Mesodermal cell (in vitro differentiated cells): ENCODE measurements at regions not wholly inside any gene's neighbourhood (a gene's known extent, or its start where the extent isn't known, plus 50 kb on each side); places are given as distances from the start of the nearest gene placed in this dataset.

Experiments used
- H3K27ac ChIP-seq: 2 replicates; pipeline ENCODE4 v1.7.0; 2013; ENCODE audit warnings: mild to moderate bottlenecking, low read depth, low read length, moderate library complexity; ENCODE audit not compliant: severe bottlenecking
- H3K36me3 ChIP-seq: 2 replicates; pipeline ENCODE4 v1.7.1; 2013; ENCODE audit warnings: mild to moderate bottlenecking, low read length, moderate library complexity; ENCODE audit not compliant: control insufficient read depth, insufficient read depth
- H3K4me1 ChIP-seq: one replicate; pipeline ENCODE4 v1.7.1; 2013; ENCODE audit warnings: mild to moderate bottlenecking, low read length; ENCODE audit not compliant: insufficient read depth, control insufficient read depth, poor library complexity, severe bottlenecking
- H3K4me3 ChIP-seq: 2 replicates; pipeline ENCODE4 v1.7.0; 2013; ENCODE audit warnings: low read length, control low read depth, mild to moderate bottlenecking; ENCODE audit not compliant: insufficient read depth, poor library complexity, severe bottlenecking; ENCODE audit errors: extremely low read depth
- H3K9me3 ChIP-seq: 2 replicates; pipeline ENCODE4 v1.7.1; 2013; ENCODE audit warnings: mild to moderate bottlenecking, low read length, moderate library complexity; ENCODE audit not compliant: control insufficient read depth
- WGBS, 2 experiments: methylation state at CpG; one replicate each; pipeline ENCODE4 v1.1.5; 2013; ENCODE audit warnings: missing lambda C conversion rate in 2 of 2; ENCODE audit not compliant: insufficient coverage in 2 of 2; 5-methylcytosine and 5-hydroxymethylcytosine counted together

DNA sequence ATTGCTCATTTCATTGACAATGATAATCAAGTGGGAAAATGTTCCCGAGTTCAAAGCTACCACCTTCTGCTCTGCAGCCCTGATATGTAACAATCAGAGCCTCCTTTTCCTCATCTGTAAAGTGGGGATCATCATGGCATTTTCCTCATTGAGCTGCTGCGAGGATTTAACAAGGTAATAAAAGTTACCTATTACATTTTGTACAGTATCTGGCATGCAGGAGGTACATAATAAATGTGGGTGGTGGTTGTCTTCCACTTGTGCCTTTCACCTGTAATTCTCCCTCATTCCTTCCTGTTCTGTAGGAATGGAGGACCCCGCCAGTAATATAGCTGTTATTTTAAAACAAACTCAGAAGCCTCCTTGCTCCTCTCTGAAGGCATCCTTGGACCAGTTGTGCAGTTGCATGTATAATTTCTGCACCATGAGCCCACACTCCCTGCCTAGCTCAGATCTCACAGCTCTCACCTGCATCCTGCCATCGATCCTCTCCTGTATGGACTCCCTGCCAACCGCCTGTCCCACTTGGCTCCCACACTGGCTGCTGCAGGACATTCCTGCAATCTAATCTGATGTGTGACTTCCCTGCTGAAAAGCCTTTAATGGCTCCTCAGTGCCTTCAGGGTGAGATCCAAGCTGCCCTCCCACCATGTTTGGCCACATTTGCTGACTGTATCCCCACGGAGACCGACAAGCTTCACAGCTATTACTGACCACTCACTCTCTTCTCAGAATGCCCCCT lies 350.4 kb downstream of the EN1 start:
- H3K4me1 ChIP-seq = no peaks in the 10 kb centered on the region
- H3K9me3 ChIP-seq = no peaks in the 10 kb centered on the region
- H3K36me3 ChIP-seq = no peaks in the 10 kb centered on the region
- WGBS, 2 experiments = 88% methylated on average over 5 of the region's 7 CpGs
- H3K27ac ChIP-seq = no peak overlapping the region
- no peak overlapping the region for H3K4me3 ChIP-seq

DNA sequence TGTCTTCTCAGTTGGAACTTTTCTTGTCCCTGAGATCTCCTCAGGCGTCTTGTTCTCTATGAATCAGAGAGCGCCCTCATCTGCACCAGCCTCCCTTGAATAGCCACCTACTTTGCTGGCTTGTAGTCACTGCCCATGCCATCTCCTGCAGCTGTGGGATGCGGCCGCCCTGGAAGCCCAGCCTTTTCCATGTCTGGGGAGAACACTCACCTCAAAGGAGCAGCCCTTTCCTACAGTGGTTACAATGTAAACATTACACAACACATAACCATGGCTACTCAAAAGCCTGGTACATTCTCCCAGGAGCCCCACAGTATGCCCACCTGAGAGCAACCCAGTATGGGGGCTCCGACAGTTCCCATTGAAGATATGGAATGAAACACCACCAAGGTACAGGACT lies 351.0 kb downstream of the EN1 start:
- no peak overlapping the region for H3K4me3 ChIP-seq
- no peaks in the 10 kb centered on the region for H3K36me3 ChIP-seq
- 86 to 100% methylated on average over 2 to 5 of the region's 5 CpGs for WGBS, 2 experiments
- no peak overlapping the region for H3K27ac ChIP-seq
- no peaks in the 10 kb centered on the region for H3K4me1 ChIP-seq
- H3K9me3 ChIP-seq = no peaks in the 10 kb centered on the region

DNA sequence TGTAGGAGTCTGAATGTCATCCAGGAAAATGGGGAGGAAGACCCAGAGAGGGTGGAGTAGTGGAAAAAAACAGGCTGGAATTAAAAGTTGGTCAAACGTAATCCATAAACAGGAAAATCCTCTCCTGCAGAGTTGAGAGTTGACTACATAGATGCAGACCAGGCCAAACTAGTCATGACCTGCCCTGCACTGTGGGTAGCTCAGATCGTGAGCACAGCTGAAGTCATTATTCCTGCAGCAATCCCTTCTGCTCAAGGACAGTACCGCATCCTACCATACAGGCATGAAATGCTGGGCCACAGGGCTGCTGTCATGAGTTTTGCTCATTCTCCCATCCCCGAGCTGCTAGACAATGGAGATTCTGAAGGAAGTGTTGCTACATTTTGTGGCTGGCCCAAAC lies 352.2 kb downstream of the EN1 start:
- Histone ChIP-seq H3K27ac (no peak overlapping the region), H3K9me3 (no peaks in the 10 kb centered on the region), H3K4me1 (no peaks in the 10 kb centered on the region), H3K4me3 (no peak overlapping the region), H3K36me3 (no peaks in the 10 kb centered on the region)
- WGBS, 2 experiments = 89 to 90% methylated on average over 2 to 4 of the region's 4 CpGs

DNA sequence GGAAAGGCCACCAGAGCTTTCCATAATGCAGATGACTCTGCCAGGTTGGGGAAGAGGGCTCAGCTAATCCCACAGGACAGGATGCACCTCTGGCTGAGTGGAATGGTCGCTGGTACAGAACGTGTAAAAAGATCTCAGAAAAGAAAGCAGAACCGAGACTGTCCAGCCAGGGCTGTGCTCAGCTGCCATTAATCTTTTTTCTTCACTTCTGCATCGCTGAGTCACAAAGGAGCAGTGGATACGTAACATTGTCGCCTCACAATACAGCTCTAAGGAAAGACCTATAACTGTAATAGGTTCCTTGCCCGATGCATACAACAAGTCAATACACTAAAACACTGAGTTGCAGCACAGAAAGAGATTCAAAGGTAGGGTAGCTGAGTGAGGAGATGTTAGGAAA lies 354.2 kb downstream of the EN1 start:
- Histone ChIP-seq H3K9me3 (no peaks in the 10 kb centered on the region), H3K36me3 (no peaks in the 10 kb centered on the region), H3K4me1 (no peaks in the 10 kb centered on the region), H3K4me3 (no peak overlapping the region), H3K27ac (no peak overlapping the region)
- 75 to 82% methylated on average over 4 to 6 of the region's 7 CpGs for WGBS, 2 experiments

DNA sequence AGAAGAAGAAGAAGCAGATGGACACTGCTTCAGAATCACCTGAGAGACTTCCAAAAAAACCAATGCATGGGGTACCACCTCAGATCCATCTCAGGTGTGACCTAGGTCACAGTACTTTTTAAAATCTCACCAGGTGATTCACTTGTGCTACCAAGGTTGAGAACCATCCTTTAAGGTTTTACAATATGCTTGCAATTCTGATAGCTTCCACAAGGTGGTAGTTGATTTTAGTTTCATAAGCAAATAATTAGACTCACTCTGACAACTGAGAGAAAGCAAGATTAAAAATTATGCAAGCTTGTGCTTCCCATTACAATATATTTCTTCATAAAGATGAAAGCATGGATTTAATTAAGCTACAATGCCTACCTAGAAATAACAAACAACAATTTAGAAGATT lies 355.1 kb downstream of the EN1 start:
- Histone ChIP-seq H3K9me3 (no peaks in the 10 kb centered on the region), H3K4me1 (no peaks in the 10 kb centered on the region), H3K36me3 (no peaks in the 10 kb centered on the region), H3K4me3 (no peak overlapping the region), H3K27ac (no peak overlapping the region)

DNA sequence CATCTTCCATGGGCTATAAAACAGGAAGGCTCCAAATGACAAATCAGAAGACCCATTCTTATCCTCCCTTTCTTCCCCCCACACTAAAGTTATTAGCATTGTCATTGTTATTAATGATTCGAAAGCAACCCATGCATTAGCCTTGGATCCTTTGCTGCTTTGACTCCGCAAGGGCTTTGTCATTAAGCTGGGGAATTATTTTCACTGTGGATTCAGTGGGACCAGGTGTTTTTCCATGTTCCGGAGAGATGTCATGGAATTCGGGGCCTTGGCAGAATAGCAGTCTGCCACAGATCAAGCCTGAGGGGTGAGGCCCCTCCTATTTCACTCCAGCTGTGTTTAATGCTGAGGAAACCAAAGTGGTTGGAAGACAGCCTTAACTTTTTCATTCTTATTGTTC lies 357.1 kb downstream of the EN1 start:
- Histone ChIP-seq H3K36me3 (no peaks in the 10 kb centered on the region), H3K27ac (no peak overlapping the region), H3K4me3 (no peak overlapping the region), H3K4me1 (no peaks in the 10 kb centered on the region), H3K9me3 (no peaks in the 10 kb centered on the region)
- WGBS, 2 experiments = 48% methylated on average over 4 of the region's 4 CpGs; no CpG with 5 or more reads in 1 of the 2 experiments

DNA sequence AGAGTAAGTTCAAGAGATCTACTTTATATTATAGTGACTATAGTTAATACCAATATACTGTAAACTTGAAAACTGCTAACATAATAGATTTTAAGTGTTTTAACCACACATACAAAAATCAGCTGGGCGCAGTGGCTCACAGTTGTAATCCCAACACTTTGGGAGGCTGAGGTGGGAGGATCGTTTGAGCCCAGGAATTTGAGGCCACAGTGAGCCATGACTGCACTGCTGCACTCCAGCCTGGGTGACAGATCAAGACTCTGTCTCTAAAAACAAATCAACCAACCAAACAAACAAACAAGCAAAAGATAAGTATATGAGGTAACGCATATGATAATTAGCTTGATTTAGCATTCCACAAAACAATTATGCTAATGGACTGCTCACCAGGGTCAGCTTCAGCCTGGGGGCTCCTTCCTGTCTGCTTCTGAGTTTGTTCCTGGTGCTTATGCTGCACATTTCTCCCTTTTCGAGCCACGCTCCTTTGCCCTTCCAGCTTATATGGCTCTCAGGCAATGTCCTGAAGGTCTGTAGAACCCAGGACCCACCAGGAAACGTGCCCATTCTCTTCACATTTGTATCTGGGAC lies 357.6 kb downstream of the EN1 start:
- no peak overlapping the region for H3K27ac ChIP-seq
- H3K4me1 ChIP-seq = no peaks in the 10 kb centered on the region
- H3K4me3 ChIP-seq = no peak overlapping the region
- H3K36me3 ChIP-seq = no peaks in the 10 kb centered on the region
- 40 to 83% methylated on average over 2 to 3 of the region's 6 CpGs for WGBS, 2 experiments
- no peaks in the 10 kb centered on the region for H3K9me3 ChIP-seq

DNA sequence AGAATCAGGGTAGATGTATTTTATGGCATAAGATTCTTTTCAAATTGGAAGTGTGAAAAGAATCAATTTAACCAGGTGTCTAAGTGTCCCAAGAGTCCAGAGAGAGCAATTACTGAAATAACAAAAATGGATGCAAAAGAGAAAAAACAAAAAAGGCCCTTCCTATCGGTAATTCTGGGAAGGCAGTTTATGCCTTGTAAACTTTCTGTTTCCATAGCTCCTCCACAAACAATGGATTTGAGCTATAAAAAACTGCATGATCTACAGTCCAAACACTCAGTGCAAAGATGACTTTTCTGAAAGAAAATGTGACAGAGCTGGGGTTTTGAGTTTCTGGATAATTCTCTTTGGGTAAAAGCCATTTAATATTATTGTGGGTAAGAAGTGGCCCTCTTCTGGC lies 366.1 kb downstream of the EN1 start:
- H3K36me3 ChIP-seq = no peaks in the 10 kb centered on the region
- WGBS, 2 experiments = no CpG with 5 or more reads among the region's 1 CpG
- H3K9me3 ChIP-seq = no peaks in the 10 kb centered on the region
- no peaks in the 10 kb centered on the region for H3K4me1 ChIP-seq
- no peak overlapping the region for H3K4me3 ChIP-seq
- H3K27ac ChIP-seq = no peak overlapping the region

DNA sequence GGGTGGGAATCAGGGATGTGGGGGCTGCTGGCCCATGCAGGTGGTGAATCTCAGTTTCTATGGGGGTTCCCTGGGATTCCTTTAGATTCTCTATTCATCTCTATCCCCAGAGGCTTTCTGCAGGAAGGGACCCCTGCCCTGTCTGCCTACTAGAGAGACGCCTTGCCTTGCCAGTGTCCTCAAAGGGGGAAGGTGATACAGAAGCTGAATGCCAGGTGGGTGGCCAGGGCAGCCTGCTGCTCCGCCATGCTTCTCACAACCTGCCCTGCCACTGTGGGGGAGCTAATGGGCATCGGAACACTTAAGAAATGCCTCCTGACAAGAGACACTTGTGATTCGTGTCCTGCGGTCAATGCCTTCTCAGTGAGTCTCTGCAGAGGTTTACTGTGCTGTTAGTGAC lies 368.4 kb downstream of the EN1 start:
- WGBS, 2 experiments = 84 to 92% methylated on average over 4 to 5 of the region's 5 CpGs
- no peak overlapping the region for H3K27ac ChIP-seq
- H3K36me3 ChIP-seq = no peaks in the 10 kb centered on the region
- no peak overlapping the region for H3K4me3 ChIP-seq
- H3K9me3 ChIP-seq = no peaks in the 10 kb centered on the region
- H3K4me1 ChIP-seq = peaks cover 2% of the 10 kb centered on the region

DNA sequence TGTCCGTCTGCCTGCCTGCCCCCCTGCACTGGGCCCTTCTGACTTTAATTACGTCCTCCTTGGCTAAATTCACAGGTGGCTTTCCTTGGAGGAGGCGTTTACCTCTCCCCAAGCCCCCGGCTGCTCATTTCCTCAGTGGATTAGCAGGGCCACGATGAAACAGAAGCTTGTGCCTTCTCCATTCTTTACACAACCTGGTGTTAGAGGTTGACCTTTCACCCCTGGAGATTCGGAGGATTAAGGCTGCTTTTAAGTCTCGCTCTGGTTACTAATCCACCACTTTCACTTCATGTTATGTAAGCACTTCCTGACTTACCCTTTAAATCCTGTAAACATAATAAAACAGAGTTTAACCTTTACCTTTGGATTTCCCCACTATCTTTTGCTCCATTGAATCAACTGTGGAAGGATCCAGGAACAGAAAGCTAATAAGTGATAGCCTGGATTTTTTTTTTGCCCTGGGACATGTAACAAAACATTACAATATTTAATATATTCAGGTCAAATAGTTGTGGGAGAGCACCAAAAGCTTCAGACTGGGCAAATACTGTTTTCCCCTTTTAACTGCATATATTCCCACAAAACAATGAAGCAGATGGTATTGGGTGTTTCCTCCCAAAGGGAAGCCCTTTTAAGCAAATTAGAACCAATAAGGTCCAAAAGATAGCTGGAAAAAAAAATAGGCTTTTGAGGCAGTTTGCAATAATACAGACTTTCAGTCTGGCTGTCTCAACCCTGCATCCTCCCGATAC lies 370.2 kb downstream of the EN1 start:
- WGBS, 2 experiments = 56 to 74% methylated on average over 6 to 8 of the region's 8 CpGs
- H3K4me3 ChIP-seq = no peak overlapping the region
- H3K9me3 ChIP-seq = no peaks in the 10 kb centered on the region
- peaks cover 4% of the 10 kb centered on the region for H3K4me1 ChIP-seq
- no peak overlapping the region for H3K27ac ChIP-seq
- H3K36me3 ChIP-seq = no peaks in the 10 kb centered on the region
